ENCODE measurements at regions not wholly inside any gene's neighbourhood (a gene's known extent, or its start where the extent isn't known, plus 50 kb on each side); places are given as distances from the start of the nearest gene placed in this dataset.
"Not testable (repeated sequence)": the region's sequence is repeated elsewhere in the genome, so short reads cannot be mapped to it uniquely, and the experiment has no call there.

- no peak for DNase-seq
These were observed 309.4 kb upstream of the DIO3 start for GRCh38 chr14:101251812-101252442.

GRCh38 chr14:101252443-101253214 lies 308.7 kb upstream of the DIO3 start:
- DNase-seq = no peak

GRCh38 chr14:101253948-101254347 lies 307.3 kb upstream of the DIO3 start:
- DNase-seq = no peak

- DNase-seq = no peak
These were observed 306.2 kb upstream of the DIO3 start for GRCh38 chr14:101254805-101255764.

- DNase-seq = no peak
These were observed 305.6 kb upstream of the DIO3 start for GRCh38 chr14:101255765-101256125.

GRCh38 chr14:101256266-101256665 lies 305.0 kb upstream of the DIO3 start:
- no peak for DNase-seq

- DNase-seq = no peak
These were observed 303.7 kb upstream of the DIO3 start for GRCh38 chr14:101257551-101257950.

- DNase-seq = no peak
These were observed 301.5 kb upstream of the DIO3 start for GRCh38 chr14:101259748-101260147.

- not testable (repeated sequence) for DNase-seq
These were observed 294.9 kb upstream of the DIO3 start for GRCh38 chr14:101266441-101266840.

GRCh38 chr14:101273091-101273490 lies 288.2 kb upstream of the DIO3 start:
- no peak for DNase-seq

GRCh38 chr14:101276309-101277091 lies 284.8 kb upstream of the DIO3 start:
- no peak for DNase-seq

GRCh38 chr14:101282418-101282817 lies 278.9 kb upstream of the DIO3 start:
- no peak for DNase-seq

- DNase-seq = no peak
These were observed 276.6 kb upstream of the DIO3 start for GRCh38 chr14:101284711-101285110.

GRCh38 chr14:101286271-101287018 lies 274.9 kb upstream of the DIO3 start:
- no peak for DNase-seq

- no peak for DNase-seq
These were observed 272.7 kb upstream of the DIO3 start for GRCh38 chr14:101288436-101289229.

- DNase-seq = no peak
These were observed 272.0 kb upstream of the DIO3 start for GRCh38 chr14:101289230-101289690.

GRCh38 chr14:101289911-101290310 lies 271.4 kb upstream of the DIO3 start:
- no peak for DNase-seq

GRCh38 chr14:101290611-101291010 lies 270.7 kb upstream of the DIO3 start:
- DNase-seq = no peak

GRCh38 chr14:101291390-101291789 lies 269.9 kb upstream of the DIO3 start:
- no peak for DNase-seq

- DNase-seq = no peak
These were observed 268.8 kb upstream of the DIO3 start for GRCh38 chr14:101292448-101292847.

GRCh38 chr14:101293605-101294004 lies 267.7 kb upstream of the DIO3 start:
- DNase-seq = no peak
